ENCODE measurements at regions not wholly inside any gene's neighbourhood (a gene's known extent, or its start where the extent isn't known, plus 50 kb on each side); places are given as distances from the start of the nearest gene placed in this dataset. TPM values are rescaled to one million over a fixed set of nuclear protein-coding genes. Genes with fewer than 3 reads are reported as not detected.

DNA sequence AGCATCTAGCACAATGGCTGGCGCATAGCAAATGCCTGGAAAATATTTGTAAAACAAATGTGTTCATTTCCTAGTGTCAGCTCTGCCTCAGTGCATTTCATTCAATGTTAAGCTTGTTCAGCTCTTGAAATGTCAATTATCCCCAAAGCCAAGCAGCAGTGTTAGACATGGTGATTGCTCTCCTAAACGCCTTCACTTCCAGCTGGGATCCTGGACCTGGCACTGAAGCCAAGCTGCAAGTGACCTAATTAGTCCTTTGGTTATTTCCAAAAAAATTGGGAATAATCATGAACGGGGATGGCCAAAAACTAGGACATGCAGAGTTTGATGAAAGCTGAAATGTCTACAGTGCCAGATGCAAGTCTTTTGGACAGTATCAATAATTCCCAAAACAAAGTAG, 54.9 kb upstream of the MDGA2 start:
- no peaks in the 10 kb centered on the region for H3K9me3 Mint-ChIP-seq (ENCODE audit: low read depth)
- H3K36me3 Mint-ChIP-seq (ENCODE audit: low read depth) = no peaks in the 10 kb centered on the region
- TF ChIP-seq, protein P1, sequence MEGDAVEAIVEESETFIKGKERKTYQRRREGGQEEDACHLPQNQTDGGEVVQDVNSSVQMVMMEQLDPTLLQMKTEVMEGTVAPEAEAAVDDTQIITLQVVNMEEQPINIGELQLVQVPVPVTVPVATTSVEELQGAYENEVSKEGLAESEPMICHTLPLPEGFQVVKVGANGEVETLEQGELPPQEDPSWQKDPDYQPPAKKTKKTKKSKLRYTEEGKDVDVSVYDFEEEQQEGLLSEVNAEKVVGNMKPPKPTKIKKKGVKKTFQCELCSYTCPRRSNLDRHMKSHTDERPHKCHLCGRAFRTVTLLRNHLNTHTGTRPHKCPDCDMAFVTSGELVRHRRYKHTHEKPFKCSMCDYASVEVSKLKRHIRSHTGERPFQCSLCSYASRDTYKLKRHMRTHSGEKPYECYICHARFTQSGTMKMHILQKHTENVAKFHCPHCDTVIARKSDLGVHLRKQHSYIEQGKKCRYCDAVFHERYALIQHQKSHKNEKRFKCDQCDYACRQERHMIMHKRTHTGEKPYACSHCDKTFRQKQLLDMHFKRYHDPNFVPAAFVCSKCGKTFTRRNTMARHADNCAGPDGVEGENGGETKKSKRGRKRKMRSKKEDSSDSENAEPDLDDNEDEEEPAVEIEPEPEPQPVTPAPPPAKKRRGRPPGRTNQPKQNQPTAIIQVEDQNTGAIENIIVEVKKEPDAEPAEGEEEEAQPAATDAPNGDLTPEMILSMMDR (IDR thresholded peaks at IDR 0.05) = no peak
- H3K27me3 Mint-ChIP-seq (ENCODE audit: low read depth) = peaks cover 2% of the 10 kb centered on the region
- H3K4me1 Mint-ChIP-seq (ENCODE audit: low read depth) = no peaks in the 10 kb centered on the region
- no peak for DNase-seq (ENCODE audit: low spot score)
- no peak overlapping the region for H3K4me3 Mint-ChIP-seq (ENCODE audit: unreplicated experiment)
- no peak overlapping the region for H3K27ac Mint-ChIP-seq (ENCODE audit: unreplicated experiment)

Small RNA genes in the stretch of these regions (microRNA-seq; reads per million reads assigned to microRNA genes)
- not detected for gene MIR548Y (ENCODE audit: borderline number of aligned reads)

Measured in chondrocyte (in vitro differentiated cells).